MM.1S (cell line): ENCODE measurements at regions not wholly inside any gene's neighbourhood (a gene's known extent, or its start where the extent isn't known, plus 50 kb on each side); places are given as distances from the start of the nearest gene placed in this dataset.

Experiments
- CTCF ChIP-seq: fragments of 300-600 bp; sonication (generic); IDR thresholded peaks from 2 replicates; pipeline ENCODE4 v1.5.1; 2016; ENCODE audit warnings: antibody characterized with exemption, low read length, mixed read lengths
- EZH2 ChIP-seq: fragments of 300-600 bp; sonication (generic); optimal IDR thresholded peaks from 2 replicates; pipeline ENCODE3; 2017; ENCODE audit warnings: low read depth, mild to moderate bottlenecking, antibody characterized with exemption, low read length, mixed read lengths
- EZH2phosphoT487 ChIP-seq: fragments of 300-600 bp; sonication (generic); IDR thresholded peaks from 2 replicates; pipeline ENCODE4 v1.6.1; 2018; ENCODE audit warnings: antibody characterized with exemption, low read length

GRCh38 chr11:115682888-115683287 is 178.7 kb upstream of the CADM1 start:
- no peak for TF ChIP-seq CTCF
- no peak for TF ChIP-seq EZH2
- no peak for TF ChIP-seq EZH2phosphoT487
